PC-3 (cell line): ENCODE measurements at regions not wholly inside any gene's neighbourhood (a gene's known extent, or its start where the extent isn't known, plus 50 kb on each side); places are given as distances from the start of the nearest gene placed in this dataset.

Source experiments
- ATAC-seq: fragments of 200-7000 bp; cut with Tn5 transposase; 2 replicates; pipeline ENCODE4 v1.9.1; 2020; ENCODE audit warnings: mild to moderate bottlenecking, moderate library complexity
- BruUV-seq: library from RNA; stranded (reverse); fragments of 400-500 nt; replicated peaks from 2 replicates; lab custom pipeline; 2021; lab: Mats Ljungman, UMichigan
- CTCF ChIA-PET: fragments of 300-600 bp; sonication (Branson Sonifier 250); formaldehyde crosslinking; loops from one replicate; lab custom pipeline; 2022; ENCODE audit warnings: antibody characterized with exemption; lab: Charles Lee
- POLR2A ChIA-PET: fragments of 300-600 bp; sonication (Branson Sonifier 250); formaldehyde crosslinking; loops from one replicate; lab custom pipeline; 2022; ENCODE audit warnings: antibody characterized with exemption; ENCODE audit not compliant: unreplicated experiment; lab: Charles Lee
- DNase-seq: peaks from one replicate; pipeline ENCODE4 v3.0.0-alpha.2; 2015
- H2AFZ ChIP-seq: fragments of 300-600 bp; sonication (generic); 2 replicates; pipeline ENCODE4 v1.6.0; 2016; ENCODE audit warnings: antibody characterized with exemption, low read length
- H3F3A ChIP-seq: fragments of 300-600 bp; sonication (generic); one replicate; pipeline ENCODE4 v1.6.0; 2017; ENCODE audit warnings: antibody characterized with exemption, low read length, control low read depth, mild to moderate bottlenecking; ENCODE audit not compliant: unreplicated experiment
- H3K27ac ChIP-seq: fragments of 300-600 bp; sonication (generic); 2 replicates; pipeline ENCODE4 v1.5.1; 2016; ENCODE audit warnings: mild to moderate bottlenecking, low read length
- H3K27me3 ChIP-seq: fragments of 300-600 bp; sonication (generic); 2 replicates; pipeline ENCODE4 v1.6.1; 2016; ENCODE audit warnings: low read length, mixed read lengths
- H3K36me3 ChIP-seq: fragments of 300-600 bp; sonication (generic); 2 replicates; pipeline ENCODE4 v1.6.1; 2016; ENCODE audit warnings: low read depth, mixed run types, low read length, mixed read lengths
- H3K4me1 ChIP-seq: fragments of 300-600 bp; sonication (generic); 2 replicates; pipeline ENCODE4 v1.5.1; 2016; ENCODE audit warnings: low read length; ENCODE audit not compliant: insufficient read depth
- H3K4me2 ChIP-seq: fragments of 300-600 bp; sonication (generic); 2 replicates; pipeline ENCODE4 v1.6.0; 2016; ENCODE audit warnings: low read length
- H3K4me3 ChIP-seq: fragments of 300-600 bp; sonication (generic); 2 replicates; pipeline ENCODE4 v1.5.1; 2016; ENCODE audit warnings: mild to moderate bottlenecking, low read length, mixed read lengths
- H3K79me2 ChIP-seq: fragments of 300-600 bp; sonication (generic); 2 replicates; pipeline ENCODE4 v1.6.1; 2017; ENCODE audit warnings: low read length, mixed read lengths
- H3K9ac ChIP-seq: fragments of 300-600 bp; sonication (generic); 2 replicates; pipeline ENCODE4 v1.6.0; 2016; ENCODE audit warnings: mild to moderate bottlenecking, low read length
- H3K9me2 ChIP-seq: fragments of 300-600 bp; sonication (generic); replicated peaks from 2 replicates; pipeline ENCODE4 v1.6.1; 2016; ENCODE audit warnings: mixed run types, low read length, mixed read lengths
- H3K9me3 ChIP-seq: fragments of 300-600 bp; sonication (generic); 2 replicates; pipeline ENCODE4 v1.6.1; 2016; ENCODE audit warnings: low read length, mixed read lengths
- H4K20me1 ChIP-seq: fragments of 300-600 bp; sonication (generic); 2 replicates; pipeline ENCODE4 v1.6.1; 2016; ENCODE audit warnings: low read length, mixed read lengths
- EZH2 ChIP-seq: fragments of 300-600 bp; sonication (generic); IDR thresholded peaks from one replicate; pipeline ENCODE4 v1.6.1; 2017; ENCODE audit warnings: antibody characterized with exemption, mild to moderate bottlenecking, low read length; ENCODE audit not compliant: unreplicated experiment
- EZH2phosphoT487 ChIP-seq: fragments of 300-600 bp; sonication (generic); IDR thresholded peaks from 2 replicates; pipeline ENCODE4 v1.6.1; 2018; ENCODE audit warnings: mild to moderate bottlenecking, antibody characterized with exemption, low read length, borderline replicate concordance
- intact Hi-C: fragments of 100-400 bp; cut with micrococcal nuclease; formaldehyde crosslinking; loops from 2 replicates; pipeline ENCODE4 v1.9.0; 2023
- TF ChIP-seq, protein P1 (sequence below): fragments of 300-600 bp; sonication (generic); conservative IDR thresholded peaks from 2 replicates; pipeline ENCODE4 v1.5.1; 2017; ENCODE audit warnings: antibody characterized with exemption, low read depth, mild to moderate bottlenecking, low read length

DNA sequence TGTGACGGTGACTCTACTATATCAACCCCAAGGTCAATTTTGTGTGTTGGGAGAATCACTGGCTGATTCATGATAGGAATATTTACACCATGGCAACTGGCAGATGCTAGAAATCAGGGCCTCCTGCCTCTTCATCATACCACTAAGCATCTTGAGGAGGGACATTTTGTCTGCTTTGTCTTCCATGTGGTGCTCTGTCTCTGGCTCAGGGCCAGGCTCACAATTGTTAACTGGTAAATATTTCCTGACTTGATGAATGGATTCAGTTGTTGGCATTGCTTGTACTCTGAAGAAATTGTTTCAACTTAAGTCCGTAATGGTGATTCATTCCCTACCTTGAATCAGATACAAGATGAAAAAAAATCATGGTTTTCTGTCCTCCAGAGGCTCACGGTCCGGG lies 292.7 kb downstream of the HAPSTR1 start:
- POLR2A ChIA-PET: interaction anchor here (0.7 kb wide), 1 partner anchor 315 kb away, joined by 3 read pairs; no protein-coding TSS in a partner anchor
- TF ChIP-seq EZH2phosphoT487 (no peak), EZH2 (no peak)
- TF ChIP-seq, protein P1, sequence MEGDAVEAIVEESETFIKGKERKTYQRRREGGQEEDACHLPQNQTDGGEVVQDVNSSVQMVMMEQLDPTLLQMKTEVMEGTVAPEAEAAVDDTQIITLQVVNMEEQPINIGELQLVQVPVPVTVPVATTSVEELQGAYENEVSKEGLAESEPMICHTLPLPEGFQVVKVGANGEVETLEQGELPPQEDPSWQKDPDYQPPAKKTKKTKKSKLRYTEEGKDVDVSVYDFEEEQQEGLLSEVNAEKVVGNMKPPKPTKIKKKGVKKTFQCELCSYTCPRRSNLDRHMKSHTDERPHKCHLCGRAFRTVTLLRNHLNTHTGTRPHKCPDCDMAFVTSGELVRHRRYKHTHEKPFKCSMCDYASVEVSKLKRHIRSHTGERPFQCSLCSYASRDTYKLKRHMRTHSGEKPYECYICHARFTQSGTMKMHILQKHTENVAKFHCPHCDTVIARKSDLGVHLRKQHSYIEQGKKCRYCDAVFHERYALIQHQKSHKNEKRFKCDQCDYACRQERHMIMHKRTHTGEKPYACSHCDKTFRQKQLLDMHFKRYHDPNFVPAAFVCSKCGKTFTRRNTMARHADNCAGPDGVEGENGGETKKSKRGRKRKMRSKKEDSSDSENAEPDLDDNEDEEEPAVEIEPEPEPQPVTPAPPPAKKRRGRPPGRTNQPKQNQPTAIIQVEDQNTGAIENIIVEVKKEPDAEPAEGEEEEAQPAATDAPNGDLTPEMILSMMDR: no peak
- H3K79me2 ChIP-seq: no peaks in the 10 kb centered on the region
- intact Hi-C loops: no loop called here
- no peak overlapping the region for H2AFZ ChIP-seq
- H3K9me3 ChIP-seq: no peaks in the 10 kb centered on the region
- DNase-seq (no peak), ATAC-seq (no peak)
- no peaks in the 10 kb centered on the region for H3K36me3 ChIP-seq
- no peaks in the 10 kb centered on the region for H3F3A ChIP-seq
- no peak overlapping the region for H3K27ac ChIP-seq
- no peak overlapping the region for H3K9ac ChIP-seq
- CTCF ChIA-PET: no interaction called here
- no peaks in the 10 kb centered on the region for H3K4me1 ChIP-seq
- H3K4me2 ChIP-seq: no peak overlapping the region
- no peaks in the 10 kb centered on the region for H3K27me3 ChIP-seq
- no peak overlapping the region for H3K4me3 ChIP-seq
- H4K20me1 ChIP-seq: no peaks in the 10 kb centered on the region
- BruUV-seq: no TSS peak
- no peaks in the 10 kb centered on the region for H3K9me2 ChIP-seq

DNA sequence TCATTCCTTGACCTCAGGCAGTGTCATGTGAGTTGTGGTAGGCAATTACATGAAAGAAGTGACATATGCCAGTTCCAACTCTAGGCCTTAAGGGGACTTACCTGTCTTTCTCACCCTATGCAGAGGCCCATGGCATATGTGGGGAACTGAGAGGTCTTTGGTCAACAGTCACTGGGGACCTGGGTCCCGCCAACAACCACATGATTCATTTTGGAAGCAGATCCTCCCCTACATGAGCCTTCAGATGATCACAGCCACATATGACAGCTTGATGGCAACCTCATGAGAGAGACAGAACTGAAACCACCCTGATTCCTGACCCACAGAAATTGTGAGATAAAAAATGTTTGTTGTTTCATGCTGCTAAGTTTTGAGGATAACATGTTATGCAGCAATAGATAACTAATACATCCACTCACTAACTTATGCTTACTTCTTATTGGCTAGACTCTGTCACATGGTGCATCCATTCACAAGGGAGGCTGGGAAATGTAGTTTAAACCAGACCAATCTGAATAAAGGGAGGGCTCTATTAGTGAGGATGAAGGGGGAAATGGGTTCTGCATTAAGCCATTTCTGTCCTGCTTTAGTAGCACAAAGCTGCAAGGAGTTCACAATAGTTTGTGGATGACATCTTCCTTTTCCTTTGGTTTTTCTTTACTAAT lies 298.2 kb downstream of the HAPSTR1 start:
- TF ChIP-seq EZH2 (no peak), EZH2phosphoT487 (no peak)
- TF ChIP-seq, protein P1: no peak
- no peaks in the 10 kb centered on the region for H3F3A ChIP-seq
- POLR2A ChIA-PET: no interaction called here
- H3K9me3 ChIP-seq: no peaks in the 10 kb centered on the region
- H3K79me2 ChIP-seq: no peaks in the 10 kb centered on the region
- no peaks in the 10 kb centered on the region for H3K36me3 ChIP-seq
- H4K20me1 ChIP-seq: no peaks in the 10 kb centered on the region
- no peak overlapping the region for H3K4me2 ChIP-seq
- no peak overlapping the region for H3K27ac ChIP-seq
- H3K9me2 ChIP-seq: no peaks in the 10 kb centered on the region
- H3K27me3 ChIP-seq: no peaks in the 10 kb centered on the region
- CTCF ChIA-PET: no interaction called here
- H2AFZ ChIP-seq: no peak overlapping the region
- no peak overlapping the region for H3K4me3 ChIP-seq
- H3K4me1 ChIP-seq: no peaks in the 10 kb centered on the region
- H3K9ac ChIP-seq: no peak overlapping the region
- intact Hi-C loops: no loop called here
- DNase-seq: no peak
- BruUV-seq: no TSS peak
- ATAC-seq: no peak

DNA sequence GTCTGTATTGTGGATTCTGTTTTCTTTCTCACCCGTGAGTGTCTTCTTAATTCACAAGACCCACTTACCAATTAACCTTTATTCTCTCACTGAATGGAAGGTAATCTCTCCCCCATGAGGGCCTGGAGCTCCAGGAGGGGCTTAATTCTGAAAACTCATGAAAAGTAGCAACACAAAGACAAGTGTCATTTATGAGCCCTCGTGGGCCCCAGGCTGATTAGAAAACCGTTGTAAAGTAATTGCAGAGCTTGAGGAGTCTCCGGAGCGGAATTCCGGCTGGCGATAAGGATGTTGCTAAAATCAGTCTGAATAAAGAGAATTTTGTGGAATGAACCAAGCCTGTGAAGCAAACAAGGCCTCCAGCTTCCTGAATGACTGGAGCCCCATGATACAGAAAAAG lies 301.5 kb downstream of the HAPSTR1 start:
- Histone ChIP-seq H3K9me3 (no peaks in the 10 kb centered on the region), H2AFZ (no peak overlapping the region), H3K9me2 (no peaks in the 10 kb centered on the region), H4K20me1 (no peaks in the 10 kb centered on the region), H3K9ac (no peak overlapping the region), H3F3A (no peaks in the 10 kb centered on the region), H3K4me2 (no peak overlapping the region), H3K27ac (no peak overlapping the region), H3K79me2 (no peaks in the 10 kb centered on the region), H3K4me3 (no peak overlapping the region), H3K4me1 (no peaks in the 10 kb centered on the region), H3K27me3 (no peaks in the 10 kb centered on the region), H3K36me3 (no peaks in the 10 kb centered on the region)
- no peak for TF ChIP-seq EZH2phosphoT487
- TF ChIP-seq EZH2: no peak
- TF ChIP-seq, protein P1: no peak
- intact Hi-C loops: no loop called here
- ATAC-seq (no peak), DNase-seq (no peak)
- ChIA-PET POLR2A (no interaction called here), CTCF (no interaction called here)
- no TSS peak for BruUV-seq
